ENCODE measurements at regions not wholly inside any gene's neighbourhood (a gene's known extent, or its start where the extent isn't known, plus 50 kb on each side); places are given as distances from the start of the nearest gene placed in this dataset.

DNA sequence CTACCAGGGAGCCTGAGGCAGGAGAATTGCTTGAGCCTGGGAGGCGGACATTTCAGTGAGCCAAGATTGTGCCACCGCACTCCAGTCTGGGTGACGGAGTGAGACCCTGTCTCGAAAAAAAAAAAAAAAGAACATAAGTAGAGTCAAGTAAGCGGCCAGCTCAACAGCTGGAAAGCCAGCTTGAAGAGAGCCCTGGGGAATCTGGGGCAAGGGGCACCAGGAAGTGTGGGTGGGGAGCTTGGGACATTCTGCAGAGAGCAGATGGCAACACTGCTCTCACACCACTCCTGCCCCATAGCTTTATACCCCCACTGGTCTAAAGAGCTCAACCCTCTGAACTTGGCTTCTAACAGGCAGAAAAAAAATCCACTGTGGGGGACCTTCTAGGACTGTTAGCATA is 505.6 kb downstream of the BUD13 start:
- no peak for DNase-seq (ENCODE audit: low read depth in 1 of 2, low spot score in 1 of 2)

DNA sequence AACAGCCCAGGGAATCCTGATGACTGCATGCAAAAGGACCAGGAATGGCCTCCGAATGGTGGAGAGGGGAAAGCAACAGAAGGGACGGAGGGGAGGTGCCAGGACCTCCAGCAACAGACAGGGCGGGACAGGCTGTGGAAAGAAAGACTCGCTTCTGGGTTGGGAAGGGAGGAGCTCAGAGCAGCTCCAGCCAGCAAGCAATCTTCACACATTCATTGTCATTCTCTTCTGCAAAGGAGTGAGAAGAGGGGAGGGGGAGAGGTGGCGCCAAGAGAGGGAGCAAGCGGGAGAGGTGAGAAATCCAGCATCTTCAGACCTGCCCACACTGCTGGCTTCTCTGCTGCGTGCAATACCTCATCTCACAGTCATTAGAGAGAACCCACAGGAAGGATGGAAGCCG is 509.0 kb downstream of the BUD13 start:
- no peak for DNase-seq (ENCODE audit: low read depth in 1 of 2, low spot score in 1 of 2)

DNA sequence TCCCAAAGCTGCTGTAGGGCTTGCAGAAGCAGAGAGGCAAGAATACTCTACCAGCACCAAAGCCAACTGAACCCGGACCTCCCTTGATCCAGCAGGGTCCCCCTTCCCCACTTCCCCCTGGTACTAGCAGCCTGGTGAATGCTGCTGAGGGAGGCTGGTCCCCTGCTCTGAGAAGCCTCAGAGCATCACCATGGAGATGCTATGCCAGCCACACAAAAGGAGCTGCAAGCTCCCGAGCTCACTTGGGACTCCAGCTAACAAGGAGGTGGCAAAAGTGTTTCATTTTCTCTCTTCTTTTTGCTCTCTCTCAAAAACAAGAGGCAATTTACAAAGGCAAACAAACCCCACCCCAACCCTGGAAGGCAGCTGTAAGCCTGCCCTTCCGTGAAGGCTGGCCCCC is 509.8 kb downstream of the BUD13 start:
- DNase-seq (ENCODE audit: low read depth in 1 of 2, low spot score in 1 of 2) = no peak

DNA sequence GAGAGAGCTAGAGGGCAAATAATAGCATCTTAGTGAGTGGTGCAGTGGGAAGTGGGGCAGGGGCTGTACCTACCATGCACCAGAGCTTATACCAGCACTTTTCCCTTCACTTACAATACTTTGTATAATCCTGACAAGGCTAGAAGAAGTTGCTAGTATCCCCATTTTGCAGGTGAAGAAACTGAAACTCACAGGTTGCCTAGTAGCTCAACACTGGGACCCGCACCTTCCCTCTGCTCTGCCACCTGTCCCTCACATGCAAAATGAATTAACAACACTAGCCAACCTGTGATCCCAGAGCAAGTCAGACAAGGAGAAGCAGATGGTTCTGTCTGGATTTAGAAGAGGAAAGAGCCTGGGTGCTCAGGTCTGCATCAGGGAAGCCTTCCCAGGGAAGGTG is 510.4 kb downstream of the BUD13 start:
- no peak for DNase-seq (ENCODE audit: low read depth in 1 of 2, low spot score in 1 of 2)

DNA sequence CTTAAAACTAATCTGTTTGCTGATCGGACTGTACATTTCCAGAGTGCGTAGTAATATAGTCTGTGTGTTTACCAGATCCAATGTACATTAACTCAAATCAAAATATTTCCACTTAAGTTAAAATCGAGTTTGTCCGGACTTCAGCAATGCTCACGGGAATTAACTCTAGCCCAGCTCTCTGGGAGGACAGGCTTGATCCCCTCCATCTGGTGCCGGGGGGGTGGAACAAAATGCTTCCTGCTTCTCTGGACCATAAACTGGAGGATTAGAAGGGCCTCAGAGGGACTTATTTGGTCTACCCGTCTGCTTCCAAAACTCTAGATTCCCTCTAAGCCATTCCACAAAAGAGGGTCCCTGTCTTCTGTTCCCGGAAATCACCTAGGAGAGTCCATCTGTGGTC is 511.2 kb downstream of the BUD13 start:
- DNase-seq (ENCODE audit: low read depth in 1 of 2, low spot score in 1 of 2) = no peak

DNA sequence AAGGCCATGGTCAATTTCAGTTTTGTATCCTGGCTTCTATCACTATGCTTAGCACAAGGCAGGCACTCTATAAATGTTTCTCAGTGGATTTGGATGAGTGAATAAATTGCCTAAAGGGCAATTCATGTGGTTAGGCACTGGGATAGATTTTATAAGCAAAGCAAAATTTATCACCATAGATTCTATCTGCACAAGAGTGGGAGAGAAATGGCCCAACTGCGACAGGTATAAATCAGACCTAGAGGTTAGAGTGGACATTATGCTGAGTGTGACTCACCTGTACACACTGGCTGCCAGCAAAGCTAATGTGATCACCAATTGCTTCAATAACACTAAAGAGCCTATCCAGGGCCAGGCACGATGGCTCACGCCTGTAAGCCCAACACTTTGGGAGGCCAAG is 514.0 kb downstream of the BUD13 start:
- DNase-seq (ENCODE audit: low read depth in 1 of 2, low spot score in 1 of 2) = no peak

DNA sequence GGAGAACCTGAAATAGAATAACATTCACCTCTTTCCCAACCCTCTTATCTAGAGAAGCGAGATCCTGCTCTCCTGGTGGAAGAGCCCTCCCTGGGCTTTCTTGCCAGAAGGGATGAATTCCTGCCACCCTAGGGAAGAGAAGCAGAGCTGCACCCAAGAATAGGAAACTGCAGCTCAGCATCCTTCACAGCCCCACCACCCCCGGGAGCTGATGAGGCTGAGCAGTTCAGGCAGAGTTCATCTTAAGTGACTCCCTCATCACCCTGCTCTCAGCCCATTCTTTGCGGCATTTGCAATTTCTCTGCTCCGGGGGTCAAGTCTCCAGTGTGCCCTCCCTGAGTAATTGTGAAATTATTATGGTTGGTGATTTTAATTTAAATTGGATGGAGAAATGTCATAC is 514.9 kb downstream of the BUD13 start:
- DNase-seq (ENCODE audit: low read depth in 1 of 2, low spot score in 1 of 2) = no peak

DNA sequence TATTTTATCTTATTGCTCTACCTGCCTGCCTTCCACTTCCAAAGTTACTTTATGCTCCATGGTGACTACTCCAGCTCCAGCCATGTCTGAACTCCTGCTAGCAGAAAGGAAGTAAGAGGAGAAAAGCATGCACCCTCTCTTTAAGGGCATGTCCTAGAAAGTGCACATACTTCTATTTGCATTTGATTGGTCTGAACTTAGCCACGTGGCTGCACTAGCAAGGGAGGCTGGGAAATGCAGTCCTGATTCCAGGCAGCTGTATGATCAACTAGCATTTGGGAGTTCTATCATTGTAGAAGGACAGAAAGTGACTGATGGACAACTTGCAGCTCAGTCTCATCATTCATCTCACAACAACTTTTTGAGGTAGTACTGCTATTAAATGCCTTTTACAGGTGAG is 515.7 kb downstream of the BUD13 start:
- DNase-seq (ENCODE audit: low read depth in 1 of 2, low spot score in 1 of 2) = no peak

DNA sequence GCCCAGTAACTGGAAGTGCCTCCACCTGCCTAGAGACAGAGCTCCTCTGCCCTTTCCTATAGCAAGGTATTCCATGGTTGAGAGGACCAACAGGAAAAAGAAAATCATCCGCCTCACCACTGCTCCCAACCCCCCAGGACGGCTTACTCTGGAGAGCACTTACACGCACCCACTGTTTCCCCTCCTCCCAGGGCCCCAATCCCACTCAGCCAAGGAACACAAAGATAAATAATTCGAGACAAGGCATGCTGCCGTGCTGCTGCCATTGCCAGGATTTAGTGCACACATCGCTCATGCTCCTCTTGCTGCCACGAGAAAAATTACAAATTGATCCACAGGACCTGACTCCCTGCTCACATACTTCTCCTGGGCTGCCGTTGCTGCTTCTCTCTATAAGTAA is 516.6 kb downstream of the BUD13 start:
- no peak for DNase-seq (ENCODE audit: low read depth in 1 of 2, low spot score in 1 of 2)

DNA sequence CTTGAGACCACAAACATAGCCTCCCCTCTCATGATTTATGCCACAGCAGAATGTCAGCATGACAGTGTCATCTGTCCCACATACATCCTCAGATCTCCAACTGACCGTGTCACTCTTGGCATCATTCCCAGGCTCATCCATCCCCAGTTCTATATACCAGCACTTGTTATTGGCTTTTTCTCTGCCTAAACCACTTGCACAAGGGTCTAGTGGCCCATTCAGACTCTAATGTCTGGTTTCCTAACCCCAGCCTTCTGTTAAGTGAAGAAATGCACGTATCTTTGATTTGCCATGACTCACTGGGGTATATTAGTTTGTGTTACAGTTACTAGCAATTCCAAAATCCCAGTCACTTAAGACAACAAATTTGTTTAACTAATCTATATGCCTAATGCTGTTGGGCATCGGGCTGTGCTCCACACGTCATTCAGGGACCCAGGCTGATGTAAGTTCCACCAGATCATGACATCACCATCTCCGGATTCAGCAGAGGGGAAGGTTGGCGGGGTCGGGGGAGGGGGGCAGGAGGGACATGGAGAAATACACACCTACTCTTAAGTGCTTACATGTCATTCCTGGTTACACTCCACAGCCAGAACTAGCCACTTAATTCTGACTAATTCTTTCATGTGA is 517.4 kb downstream of the BUD13 start:
- no peak for DNase-seq (ENCODE audit: low read depth in 1 of 2, low spot score in 1 of 2)

DNA sequence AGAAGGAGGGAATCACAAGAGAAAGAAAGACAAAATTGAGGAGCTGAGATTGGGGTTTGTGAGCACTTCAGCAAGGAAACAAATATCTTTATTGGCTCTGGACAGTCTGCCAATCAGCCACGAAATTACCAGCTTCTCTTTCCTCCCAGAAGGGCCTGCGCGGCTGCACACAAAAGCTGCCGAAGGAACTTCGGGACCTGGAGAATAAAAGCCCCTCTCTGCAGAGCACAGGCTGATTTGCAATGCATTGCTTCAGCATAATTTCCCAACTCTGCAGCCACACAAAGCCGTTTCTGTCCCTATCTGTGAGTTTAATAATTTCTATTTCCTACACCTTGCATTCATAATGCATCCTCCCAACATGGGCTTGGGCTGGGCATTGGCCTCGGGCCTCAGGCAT is 522.6 kb downstream of the BUD13 start:
- no peak for DNase-seq (ENCODE audit: low read depth in 1 of 2, low spot score in 1 of 2)

DNA sequence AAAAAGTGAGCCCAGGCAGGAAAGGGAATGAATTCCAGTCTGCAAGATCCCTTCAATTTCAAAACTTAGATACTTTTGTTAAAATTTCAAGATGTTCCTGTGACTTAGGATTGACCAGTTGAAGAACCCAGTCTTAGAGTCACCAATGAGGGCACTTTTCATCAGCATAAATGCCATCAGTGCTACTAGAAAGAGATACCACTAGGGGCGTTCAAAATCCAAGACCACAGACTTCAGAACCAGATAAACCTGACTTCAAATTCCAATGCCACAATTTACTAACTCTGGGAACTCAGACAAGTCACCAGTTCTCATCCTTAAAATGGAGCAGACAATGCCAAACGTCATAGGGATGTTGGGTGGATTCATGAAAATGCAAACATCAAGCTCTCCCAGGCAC is 523.2 kb downstream of the BUD13 start:
- DNase-seq (ENCODE audit: low read depth in 1 of 2, low spot score in 1 of 2) = no peak

DNA sequence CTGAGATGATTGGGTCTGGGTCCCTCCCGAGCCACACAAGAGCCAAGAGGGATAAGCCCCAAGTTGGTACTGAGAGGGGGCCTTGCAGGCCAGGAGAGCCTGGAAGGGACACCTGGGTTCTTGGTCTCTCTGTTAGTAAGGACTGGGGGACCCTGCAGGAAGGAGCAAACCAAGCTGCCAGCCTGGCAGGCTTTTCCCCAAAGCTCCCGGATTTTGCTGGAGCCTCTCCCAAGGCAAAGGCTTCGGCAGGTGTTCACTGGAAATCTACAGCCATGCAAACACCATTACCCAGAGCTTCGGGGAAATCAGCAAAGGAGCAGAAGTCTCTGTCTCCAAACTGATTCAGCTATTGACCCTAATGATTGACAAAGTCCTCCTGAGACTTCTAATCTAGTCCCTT is 527.9 kb downstream of the BUD13 start:
- no peak for DNase-seq (ENCODE audit: low read depth in 1 of 2, low spot score in 1 of 2)

DNA sequence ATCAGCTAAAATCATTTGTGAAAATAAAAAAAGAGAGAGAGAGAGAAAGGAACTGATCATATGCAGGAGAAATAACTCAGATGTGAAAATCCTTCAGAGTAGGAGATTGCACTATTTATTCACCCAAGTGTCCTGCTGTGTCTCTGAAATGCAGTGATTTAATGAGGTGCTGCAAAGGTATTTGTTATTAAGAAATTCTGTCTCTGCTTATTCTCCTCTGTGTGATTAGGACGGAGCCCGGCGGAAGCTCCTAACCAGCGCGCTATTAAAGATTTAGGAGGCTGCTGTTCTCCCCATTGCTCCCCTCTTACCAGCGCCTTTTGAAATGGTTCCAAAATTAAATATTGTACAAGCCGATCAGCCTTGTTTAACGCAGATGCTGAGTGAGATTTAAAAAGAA is 528.3 kb downstream of the BUD13 start:
- DNase-seq (ENCODE audit: low read depth in 1 of 2, low spot score in 1 of 2) = no peak

DNA sequence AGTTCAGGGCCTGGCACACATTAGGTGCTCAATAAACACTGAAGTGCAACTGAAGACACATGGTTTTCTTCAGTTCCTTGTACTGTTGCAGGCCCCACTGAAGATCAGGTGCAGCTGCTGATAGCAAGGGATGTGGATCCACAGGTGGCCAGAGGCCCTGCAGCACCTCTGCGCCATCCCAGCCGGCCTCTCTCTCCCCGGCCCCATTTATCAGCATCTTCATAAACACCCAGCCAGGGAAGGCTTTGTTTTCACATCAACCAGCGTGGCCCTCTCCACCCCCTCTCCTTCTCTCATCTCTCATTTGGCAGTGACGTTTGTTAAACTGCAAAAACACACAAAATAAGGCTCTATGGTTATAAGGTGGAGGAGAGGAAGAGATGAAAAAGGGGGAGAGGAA is 528.8 kb downstream of the BUD13 start:
- no peak for DNase-seq (ENCODE audit: low read depth in 1 of 2, low spot score in 1 of 2)

DNA sequence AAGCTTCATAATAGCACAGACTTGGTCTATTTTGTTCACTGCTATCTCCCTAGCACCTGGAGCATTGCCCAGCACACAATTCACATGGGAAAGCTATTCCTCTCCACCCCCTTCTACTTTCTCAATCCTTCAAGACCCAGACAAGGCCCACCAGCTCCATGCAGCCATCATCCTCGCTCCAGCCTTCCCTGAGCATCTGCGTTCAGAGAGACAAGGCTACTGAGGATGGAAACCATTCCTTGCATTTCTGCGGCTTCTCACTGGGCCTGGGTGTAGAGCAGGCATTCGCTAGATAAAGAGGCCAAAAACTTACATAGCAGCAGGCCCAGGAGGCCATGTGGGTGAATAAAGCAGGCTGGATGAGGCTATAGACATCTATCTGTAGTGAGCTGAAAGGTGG is 530.8 kb downstream of the BUD13 start:
- DNase-seq (ENCODE audit: low read depth in 1 of 2, low spot score in 1 of 2) = no peak

DNA sequence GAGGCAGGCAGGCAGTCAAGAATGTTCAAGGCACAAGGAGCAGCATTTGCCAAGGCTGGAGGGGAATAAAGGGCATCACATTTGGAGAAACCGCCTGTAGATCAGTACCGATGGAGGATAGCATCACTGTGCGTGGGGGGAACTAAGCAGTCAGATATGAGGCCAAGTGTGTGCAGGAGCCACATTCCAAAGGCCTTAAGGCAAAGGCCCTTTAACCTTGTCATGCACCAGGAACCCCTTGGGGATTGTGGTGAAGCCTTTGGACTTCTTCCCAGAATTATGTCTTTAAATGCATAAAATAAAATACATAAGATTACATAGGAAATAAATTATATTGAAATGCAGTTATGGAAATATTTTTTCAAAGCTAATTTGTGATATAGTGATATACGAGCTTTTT is 532.1 kb downstream of the BUD13 start:
- no peak for DNase-seq (ENCODE audit: low read depth in 1 of 2, low spot score in 1 of 2)

DNA sequence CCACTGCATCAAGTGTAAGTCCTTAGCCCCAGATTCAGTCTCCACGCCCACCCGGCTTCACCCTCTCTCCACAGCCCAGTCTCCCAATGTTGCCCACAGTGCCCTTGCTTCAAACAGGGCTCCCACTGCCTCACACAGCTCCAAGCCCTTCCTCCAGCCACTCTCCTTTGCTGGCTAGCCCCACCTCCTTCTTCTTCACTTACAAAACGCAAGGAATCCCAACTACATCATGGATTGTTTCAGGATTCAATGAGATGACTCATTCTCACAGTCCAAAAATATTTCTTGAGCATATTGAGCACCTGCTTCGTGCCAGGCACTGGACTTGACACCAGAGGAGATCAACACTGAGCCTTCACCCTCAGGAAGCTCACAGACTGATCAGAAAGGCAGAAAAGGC is 533.5 kb downstream of the BUD13 start:
- DNase-seq (ENCODE audit: low read depth in 1 of 2, low spot score in 1 of 2) = no peak

DNA sequence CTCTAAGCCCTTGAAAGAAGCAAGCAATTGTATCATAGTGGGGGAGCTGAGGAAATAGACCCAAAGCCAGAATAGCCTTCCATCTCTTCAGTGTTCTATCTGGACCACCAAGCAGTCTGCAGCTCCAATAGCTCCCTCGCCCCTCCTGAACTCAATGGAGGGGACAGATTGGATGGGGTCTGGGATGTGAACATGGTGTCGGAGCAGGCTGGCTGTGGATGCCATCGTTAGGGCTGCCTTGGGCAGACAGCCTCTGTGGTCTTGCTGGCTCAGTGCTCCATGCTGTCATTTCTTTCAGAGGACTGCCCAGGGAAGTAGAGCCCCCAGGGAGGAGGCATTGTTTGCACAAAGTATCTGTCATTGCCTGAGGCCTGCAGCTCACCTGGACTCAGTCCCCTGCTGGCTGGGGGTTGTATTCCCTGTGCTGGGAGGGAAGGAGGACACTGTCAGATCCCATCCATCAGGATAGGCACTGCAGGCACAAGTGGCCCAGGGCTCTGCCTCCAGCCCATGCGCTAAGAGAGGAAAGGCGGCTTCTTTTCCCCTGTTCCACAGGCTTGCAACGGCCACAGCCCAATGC is 537.7 kb downstream of the BUD13 start:
- DNase-seq (ENCODE audit: low read depth in 1 of 2, low spot score in 1 of 2) = no peak

DNA sequence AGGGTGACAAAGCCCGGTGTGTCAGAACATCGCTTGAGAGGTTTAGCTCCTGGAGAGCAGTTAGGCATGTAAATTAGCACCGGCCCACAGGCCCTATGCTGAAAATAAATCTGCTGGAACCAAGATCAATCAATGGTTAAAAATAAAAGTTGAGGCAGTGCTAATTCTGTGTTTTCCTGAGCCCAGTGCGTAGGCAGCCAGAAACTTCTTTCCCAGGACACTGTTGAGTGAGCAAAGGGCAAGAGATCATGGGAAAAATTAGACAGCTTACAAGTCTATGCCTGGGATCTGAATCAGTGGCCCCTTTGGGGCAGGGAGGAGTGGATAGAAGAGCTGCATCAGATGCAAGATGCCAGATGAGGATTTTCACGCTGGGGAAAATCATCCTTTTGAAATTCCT is 539.2 kb downstream of the BUD13 start:
- DNase-seq (ENCODE audit: low read depth in 1 of 2, low spot score in 1 of 2) = no peak

DNA sequence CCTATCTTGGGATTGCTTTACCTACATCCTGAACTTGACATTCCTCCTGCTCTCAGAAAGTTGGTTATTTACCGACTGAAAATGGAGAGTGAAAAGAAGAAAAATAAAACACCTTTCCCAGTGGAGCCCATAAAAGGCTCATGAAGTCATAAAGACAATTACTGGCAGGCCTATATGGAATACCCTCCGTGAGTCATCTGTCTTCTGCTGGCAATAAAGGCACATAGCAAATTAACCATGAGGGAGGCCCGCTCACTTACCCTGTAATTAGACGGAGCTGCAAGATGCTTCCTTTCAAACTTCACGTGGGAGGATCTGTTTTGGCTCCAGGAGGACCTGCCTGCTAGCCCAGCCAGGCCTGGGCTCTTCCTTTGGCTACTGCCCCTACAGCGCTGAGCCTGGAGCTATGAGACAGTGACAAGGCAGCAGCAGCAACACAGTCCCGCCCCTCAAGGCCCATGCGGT is 540.4 kb downstream of the BUD13 start:
- no peak for DNase-seq (ENCODE audit: low read depth in 1 of 2, low spot score in 1 of 2)

DNA sequence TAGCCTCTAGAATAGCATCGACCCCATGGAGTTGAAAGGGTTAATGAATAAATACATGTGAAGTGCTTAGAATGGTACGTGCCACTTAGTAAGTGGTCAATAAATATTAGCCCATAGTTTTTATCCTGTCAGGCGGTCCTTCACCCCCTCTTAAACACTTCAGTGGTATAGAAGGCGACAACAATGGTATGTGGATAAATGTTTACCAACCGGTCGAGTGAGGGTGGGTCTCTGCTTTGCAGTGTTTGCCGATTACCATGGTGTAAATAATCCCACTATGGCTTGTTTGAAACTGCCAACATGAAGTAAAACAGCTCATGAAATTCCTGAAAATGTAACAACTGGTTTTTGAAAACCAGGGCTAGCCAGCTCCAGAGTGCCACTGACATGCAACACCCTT is 541.2 kb downstream of the BUD13 start:
- no peak for DNase-seq (ENCODE audit: low read depth in 1 of 2, low spot score in 1 of 2)

DNA sequence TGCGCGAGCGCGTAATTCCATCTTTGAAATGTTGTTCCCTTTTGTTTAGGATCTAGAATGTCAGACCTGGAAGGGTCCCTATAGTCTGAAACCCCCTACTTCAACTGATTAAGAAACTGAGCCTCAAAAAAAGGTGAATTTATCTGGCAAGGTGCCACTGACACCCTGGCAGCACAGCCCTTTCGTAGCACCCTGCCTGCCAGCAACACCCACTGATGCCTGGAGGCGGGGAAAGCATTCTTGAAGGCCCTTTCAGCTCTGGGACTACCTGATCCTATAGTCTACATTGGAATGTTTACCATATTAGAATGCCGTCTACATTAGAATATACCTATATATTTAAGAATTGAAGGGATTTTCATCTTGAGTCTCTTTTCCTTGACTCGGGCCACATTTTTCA is 542.3 kb downstream of the BUD13 start:
- DNase-seq (ENCODE audit: low read depth in 1 of 2, low spot score in 1 of 2) = no peak

Measured in stimulated activated CD4-positive, alpha-beta T cell treated with anti-CD3 and anti-CD28 coated beads, Interleukin-15, amount 100 ng/mL, for 1 hour (primary cell).